ELR (cell line): ENCODE measurements at regions not wholly inside any gene's neighbourhood (a gene's known extent, or its start where the extent isn't known, plus 50 kb on each side); places are given as distances from the start of the nearest gene placed in this dataset.
"Not testable (repeated sequence)": the region's sequence is repeated elsewhere in the genome, so short reads cannot be mapped to it uniquely, and the experiment has no call there.

Experiments
- DNase-seq: peaks from one replicate; pipeline ENCODE4 v3.0.0-alpha.2; 2015; ENCODE audit warnings: low read depth

DNA sequence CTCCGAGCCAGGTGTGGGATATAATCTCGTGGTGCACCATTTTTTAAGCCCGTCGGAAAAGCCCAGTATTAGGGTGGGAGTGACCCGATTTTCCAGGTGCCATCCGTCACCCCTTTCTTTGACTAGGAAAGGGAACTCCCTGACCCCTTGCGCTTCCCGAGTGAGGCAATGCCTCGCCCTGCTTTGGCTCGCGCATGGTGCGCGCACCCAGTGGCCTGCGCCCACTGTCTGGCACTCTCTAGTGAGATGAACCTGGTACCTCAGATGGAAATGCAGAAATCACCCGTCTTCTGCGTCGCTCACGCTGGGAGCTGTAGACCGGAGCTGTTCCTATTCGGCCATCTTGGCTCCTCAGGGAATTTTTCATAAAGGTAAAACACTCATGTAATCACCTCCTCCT is 63.9 kb downstream of the RWDD3 start:
- DNase-seq, result not testable (repeated sequence)

DNA sequence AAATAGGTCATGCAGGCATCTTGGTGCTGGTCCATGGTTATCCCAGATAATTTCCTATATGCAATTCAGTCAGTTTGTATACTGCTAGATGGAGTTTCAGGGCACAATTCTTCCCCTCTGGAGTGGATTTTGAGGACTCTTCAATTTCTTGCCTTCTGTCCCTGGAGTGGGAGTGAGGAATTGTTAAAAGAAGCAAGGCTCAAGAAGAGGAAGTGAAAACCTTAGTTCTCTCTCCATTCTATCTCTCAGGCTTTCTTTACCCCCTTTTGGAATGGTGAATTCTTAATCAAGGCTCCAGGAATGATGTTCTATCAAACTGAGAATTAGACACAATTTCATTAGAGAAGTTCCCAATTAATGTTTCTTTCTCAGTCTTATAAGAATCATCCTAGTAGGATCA is 67.1 kb downstream of the RWDD3 start:
- DNase-seq, result no peak

DNA sequence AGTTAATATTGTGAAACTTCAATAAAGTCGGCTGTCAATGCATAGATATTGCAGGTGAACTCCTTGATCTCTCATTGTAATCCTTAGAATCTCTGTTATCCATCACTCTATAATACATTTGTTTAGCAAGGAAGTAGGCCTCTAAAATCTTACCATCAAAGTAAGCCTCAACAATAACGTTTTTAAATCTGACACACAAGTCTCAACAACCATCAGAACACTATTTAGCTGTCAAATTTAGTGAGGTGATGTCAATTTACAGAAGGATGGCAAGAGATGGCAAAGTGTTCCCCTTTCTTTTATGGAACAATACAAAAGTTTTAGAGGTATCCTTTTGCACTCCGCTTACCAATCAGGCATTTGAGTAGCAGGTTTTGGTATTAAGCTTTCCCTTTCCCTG is 67.6 kb downstream of the RWDD3 start:
- no peak for DNase-seq

DNA sequence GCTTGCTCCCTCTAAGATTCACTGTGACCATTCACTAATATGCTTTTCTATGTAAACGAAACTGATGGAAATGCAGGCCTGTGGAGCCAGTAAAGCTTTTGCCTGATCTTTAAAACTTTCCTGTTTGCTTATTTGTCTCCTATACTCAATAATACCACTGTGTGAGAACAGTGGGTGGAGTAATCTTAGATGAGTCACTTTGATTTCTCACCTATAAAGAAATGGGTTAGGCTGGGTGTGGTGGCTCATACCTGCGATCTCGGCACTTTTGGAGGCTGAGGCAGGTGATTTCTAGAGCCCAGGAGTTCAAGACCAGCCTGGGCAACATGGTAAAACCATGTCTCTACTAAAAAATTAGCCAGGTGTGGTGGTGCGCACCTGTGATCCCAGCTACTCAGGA is 70.8 kb downstream of the RWDD3 start:
- no peak for DNase-seq

DNA sequence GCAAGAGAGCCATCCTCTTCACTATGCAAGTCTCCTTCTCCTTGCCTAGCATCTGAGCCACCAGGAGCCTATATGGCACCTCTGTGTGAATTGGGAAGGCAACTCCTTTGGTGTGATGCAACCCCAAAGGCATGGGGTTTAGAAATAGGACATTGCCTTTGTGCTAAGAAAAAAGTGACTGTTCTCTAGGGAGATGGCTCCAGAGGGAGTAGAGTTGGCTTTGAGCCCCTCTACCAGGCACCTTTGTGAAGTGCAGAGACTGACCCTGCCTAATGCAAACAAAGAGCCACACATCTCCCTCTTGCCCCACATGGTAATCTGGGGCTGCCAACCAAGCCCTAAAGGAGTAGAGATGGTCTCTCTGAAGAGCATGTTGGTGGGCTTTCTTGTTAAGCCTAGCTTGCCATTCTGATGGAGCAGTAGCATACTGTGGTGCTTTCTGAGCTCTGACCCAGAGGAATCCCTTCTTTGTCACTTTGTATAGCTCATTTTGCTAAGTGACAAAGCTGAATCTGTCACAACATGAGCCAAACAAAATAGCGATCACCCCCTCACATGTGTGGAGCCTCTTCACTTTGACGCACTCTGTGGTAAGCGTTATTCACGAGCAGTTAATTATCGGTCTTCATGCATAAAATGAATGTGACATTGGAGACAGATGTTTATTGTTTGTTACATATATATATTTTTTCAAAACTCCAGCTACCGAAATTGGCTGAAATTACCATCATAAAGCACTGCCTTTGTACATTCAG is 74.4 kb downstream of the RWDD3 start:
- DNase-seq, result no peak

DNA sequence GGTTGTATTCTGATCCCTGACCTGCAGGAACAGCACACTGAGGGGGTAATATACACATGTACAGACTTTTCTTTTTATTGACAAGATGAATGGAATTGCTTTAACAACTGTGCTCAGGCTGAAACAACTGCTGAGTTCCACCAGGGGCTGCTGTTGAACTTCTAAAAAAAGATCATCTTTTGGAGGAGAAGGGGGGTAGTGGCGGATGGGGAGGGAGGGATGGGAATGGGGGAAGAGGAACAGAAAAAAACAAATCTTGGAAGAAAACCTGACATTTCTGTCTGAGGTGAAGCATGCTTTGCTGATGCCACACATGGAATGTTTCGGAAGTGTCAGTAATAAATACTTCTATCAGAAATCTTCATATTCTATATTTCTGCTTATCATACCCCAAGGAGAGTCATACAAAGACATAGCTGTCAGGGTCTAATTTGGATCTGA is 75.0 kb downstream of the RWDD3 start:
- peak; percentile 62 for DNase-seq

DNA sequence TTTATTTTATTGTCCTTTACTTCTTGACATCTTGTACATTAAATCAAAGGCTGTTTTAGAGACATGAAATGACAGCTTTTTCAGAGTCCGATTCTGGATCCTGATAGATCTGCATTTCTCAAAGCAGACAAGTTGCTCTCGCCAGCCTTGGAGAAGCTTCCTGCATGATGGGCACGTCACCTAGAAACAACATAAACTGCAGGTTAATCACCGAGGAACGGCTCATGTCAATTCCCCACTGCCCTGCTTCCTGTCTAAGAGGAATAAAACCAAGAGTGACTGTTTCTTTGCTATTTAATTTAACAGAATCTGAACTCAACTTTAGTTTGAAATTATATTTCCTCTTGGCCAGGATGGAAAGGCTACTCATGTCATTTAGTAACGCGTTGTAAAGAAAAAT is 77.0 kb downstream of the RWDD3 start:
- peak; percentile 9 for DNase-seq

DNA sequence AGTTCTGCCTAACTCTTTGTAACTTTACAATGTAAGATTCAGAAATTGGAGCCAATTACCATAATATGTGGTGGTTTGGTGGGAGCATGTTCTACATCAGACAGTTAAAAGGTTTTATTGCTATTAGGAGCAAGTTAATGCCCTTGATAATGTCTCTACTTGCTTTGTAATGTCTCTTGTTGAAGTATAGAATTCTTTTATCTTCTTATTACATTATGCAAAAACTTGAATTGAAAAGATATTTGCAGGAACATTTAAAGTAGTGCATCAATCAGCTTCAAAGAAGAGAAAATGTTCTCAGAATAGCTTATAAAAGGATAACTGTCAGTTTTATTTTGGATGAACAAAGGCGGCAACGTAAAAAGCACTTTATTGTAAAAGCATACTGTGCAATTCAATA is 77.8 kb downstream of the RWDD3 start:
- DNase-seq, result no peak

DNA sequence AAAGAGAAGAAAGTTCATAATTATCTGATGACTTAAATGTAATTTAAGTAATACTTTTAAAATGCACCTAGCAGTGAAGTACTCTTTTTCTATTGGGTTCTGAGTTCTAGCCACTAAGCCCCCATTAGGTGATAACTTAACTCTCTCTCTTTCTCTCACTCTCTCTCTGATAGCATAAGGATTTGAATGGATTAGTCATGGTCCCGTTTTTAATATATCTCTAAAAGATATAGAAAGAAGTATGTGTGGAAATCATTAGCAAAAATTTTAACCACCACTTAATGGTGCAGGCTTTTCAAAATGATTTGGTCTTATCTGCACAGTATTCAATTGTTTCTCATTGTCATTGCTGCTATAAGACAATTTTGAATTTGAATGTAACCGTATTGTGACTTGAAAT is 78.2 kb downstream of the RWDD3 start:
- no peak for DNase-seq

DNA sequence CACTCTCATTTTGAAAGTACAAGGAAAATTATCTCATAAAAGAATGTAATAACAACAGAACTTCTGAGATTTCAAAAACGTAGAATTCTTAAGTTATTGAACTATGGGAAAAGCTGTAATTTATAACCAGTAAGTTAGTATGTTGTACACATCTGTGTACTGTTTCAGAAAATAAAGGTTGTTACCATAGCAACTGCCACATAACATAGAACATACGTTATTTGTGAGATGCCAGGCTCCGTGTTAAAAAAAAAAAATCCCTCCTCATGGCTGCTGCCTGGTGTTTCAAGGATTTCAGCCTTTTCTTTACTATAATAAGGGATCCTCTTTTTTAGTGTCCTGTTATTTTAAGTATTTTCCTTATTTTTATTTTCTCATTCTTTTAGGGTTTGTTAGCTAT is 79.5 kb downstream of the RWDD3 start:
- DNase-seq, result no peak

DNA sequence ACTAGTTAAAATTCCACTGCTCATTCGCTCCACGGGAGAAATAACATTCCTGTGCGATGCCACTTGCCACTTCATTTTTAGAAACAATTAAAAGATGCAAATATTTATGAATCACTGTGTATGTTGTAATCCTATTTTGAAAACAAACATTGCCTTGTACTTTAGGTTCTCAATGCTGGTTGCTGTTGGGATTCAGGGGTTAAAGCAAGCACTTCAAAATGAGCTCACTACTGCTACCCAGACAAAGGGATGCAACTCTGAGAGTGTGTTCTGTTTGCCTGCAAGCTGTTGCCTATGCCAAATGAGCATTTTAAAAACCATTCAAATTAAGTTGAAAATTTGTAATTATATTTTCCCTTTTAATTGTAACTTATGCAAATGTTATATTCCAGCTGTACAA is 87.5 kb downstream of the RWDD3 start:
- no peak for DNase-seq

DNA sequence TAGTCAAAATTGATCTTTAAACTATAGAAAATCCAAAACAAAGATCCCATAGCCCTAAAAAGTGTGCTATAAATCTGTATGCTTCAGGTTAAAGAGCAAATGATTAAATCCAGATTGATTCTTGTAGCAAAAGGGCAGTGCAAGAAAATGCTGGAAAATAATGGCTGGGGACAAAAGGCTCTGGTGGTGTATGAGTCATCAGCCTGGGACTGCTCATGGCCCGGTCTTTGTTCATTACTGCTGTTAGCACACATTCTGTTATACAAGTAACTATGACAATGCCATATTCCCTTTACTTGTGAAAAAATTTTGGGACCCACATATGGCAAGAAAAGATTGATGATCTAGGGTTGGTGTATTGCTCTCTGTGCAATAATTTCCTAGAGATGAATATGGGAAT is 89.1 kb downstream of the RWDD3 start:
- peak; percentile 34 for DNase-seq

DNA sequence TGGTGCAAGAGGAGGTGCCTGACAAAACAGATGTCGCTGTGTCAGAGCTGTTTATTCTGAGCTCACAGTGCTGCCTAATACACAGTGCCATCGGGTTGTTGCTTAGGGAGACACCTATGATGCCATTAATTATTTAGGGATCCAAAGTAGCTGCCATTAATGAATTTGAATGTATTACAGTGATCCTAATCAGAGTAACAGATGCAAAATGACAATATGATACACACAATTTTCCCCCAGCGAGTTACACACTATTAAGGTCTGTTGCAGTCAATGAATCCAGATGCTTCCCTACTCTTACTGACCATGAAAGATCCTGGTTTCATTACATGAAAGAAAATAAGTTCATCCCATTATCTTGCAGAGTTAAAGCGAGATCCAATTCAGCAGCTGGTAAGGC is 91.3 kb downstream of the RWDD3 start:
- DNase-seq, result no peak

DNA sequence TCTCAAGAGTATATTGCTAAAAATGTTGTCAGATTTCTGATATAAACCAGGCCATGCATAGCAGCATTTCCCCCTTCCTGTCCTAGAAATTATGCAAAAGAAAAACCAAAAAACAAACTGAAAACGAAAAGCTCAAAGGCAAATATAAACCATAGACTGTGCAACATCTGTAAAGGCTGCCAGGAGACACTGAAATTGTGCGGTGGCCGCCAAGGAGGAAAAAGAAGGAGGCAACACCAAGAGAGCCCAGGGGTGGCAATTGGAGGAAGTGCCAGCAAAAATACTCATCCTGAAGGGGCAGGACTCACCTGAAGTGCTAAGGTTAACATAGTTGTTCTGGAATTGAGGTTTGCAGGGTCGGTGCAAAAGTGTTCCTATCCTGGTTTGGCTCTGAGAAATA is 92.0 kb downstream of the RWDD3 start:
- DNase-seq, result no peak

DNA sequence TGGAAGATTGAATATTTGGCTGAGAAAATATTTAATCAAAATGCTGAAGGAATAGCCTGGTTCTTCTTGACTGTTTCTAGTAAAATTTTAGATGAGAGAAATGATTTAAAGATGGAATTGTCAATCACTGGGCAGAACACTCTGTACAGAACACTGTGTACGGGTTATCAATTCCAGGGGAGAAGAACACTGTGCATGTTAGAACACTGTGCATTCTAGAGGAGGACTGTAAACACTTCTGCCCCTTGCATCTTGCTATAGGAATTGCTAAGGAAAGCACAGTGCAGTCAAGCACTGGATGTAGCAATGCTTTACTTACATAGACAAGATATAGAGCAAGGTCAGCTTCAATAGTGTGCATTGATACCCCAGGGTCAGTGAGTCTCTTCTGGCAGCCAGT is 98.7 kb downstream of the RWDD3 start:
- DNase-seq, result no peak

DNA sequence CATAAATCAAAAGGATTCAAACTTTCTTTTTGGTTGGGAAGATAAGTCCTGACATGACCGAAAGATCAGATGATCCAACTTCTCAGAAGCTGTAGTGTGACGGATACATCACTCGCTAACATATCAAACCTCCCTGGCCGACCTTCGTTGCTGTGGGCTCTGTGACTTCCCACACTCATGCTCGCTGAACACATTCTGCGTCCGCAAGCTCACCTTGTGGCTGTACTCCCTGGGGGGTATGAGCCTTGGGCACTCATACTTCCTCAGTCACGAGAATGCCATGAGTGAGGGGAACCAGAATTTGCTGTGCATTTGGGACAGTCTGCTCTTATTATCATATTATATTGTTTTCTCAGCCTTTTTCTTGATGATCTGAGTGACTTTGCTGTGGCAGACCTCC is 105.4 kb downstream of the RWDD3 start:
- DNase-seq, result no peak

DNA sequence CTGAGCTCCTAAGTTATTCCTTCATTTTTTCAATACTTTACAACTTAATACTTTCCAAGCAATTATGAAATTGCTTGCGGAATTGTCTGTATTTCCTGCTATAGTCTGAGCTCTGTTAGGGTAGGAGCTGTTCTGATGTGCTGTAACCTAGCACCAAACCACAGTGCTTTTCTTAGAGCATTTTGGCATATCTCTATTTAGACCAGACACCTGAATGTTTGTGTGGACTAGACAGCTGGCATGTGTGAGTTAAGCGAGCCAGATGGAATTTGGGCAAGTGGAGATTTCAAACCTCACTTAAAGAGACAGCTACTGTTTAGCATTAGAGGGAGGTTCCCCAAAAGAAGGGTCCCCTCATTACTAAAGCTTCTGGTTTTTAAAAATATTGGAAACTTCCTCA is 106.1 kb downstream of the RWDD3 start:
- no peak for DNase-seq

DNA sequence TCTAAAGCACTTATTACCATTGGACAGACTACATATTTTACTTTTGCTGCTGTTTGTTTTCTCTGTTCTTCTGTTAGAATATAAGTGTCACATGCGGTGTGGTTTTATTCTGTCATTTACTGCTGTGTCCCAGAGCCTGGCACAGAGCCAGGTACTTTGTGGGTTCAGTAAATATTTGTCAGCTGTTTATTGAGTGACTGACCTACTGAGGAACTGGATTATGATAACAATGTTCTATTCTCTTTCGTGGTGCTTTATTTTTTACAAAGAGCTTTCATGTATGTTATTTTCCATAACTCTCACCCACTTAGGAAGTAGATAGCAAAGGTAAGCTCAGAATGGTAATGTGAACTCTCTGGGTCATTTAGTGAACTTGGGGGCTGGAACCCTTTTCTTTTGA is 118.8 kb downstream of the RWDD3 start:
- DNase-seq, result no peak

DNA sequence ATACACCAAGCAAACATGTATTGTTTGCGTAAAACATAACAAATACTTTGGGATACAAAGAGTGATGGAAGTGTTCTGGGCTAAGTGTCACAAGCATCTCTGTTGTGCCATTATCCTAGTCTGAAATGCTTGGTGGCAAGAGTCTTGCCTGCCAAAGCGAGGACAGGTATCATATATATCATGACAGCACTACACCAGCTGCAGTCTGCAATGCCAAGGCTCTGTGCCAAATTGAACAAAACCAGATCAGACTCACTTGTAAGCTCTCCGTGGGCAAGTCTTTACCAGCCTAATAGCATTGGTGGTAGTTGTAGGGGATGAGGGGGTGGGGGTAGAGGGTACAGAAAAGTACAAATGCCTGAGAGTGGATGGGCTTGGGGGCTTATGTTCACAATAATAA is 119.2 kb downstream of the RWDD3 start:
- DNase-seq, result no peak

DNA sequence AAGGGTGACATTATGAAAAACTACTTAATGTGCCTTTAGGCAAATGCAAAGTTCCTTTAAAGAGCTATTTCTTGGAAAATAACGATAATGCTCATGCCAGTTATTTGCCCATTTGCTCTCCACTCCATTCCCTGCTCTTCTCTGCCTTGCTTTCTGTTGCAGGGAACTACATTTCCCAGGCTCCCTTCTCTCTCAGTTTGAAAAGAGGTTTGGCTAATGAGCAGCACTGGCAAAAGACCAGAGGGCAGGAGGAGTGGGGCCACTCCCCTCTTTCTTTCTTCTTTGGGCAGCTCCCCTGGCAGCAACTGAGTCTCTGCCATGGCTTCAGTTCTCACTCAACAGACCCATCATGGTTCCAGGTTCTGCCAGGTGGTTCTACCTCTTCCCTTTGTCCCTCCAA is 130.5 kb downstream of the RWDD3 start:
- DNase-seq, result no peak

DNA sequence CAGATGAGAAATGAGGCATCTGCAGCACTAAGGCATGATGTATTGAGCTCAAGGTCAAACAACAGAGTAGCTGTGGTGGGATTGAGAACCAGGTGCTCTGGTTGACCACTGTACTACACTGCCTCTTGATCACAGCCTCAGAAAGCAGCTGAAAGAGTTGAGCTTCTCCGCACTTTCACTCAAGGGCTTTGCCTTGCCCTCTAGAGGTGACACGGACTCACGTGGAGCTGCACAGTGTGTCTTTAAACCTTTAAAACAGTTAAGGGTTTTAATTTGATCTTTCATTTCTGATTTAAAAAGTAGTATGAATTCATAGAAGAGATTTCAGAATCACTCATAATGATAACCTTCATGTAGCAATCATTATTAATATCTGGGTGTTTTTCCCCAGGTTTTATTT is 132.5 kb downstream of the RWDD3 start:
- no peak for DNase-seq

DNA sequence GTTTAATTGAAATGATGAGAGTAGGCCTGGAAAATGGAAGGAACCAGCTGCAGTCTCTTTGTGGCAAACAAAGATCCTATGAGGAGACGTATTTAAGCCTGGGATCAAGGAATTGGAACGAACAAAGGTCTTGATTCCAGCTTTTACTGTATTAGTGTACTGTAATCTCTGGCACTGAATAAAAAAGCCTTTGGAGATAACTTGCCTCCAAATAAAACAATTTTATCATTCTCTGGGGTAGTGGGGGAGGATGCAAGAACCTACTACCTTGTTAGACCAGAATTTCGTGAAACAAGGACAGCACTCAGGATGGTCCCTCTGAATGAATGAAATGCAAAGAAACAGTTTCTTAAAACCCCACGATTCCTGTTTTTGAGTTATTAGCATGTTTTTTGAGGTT is 134.2 kb downstream of the RWDD3 start:
- DNase-seq, result no peak

DNA sequence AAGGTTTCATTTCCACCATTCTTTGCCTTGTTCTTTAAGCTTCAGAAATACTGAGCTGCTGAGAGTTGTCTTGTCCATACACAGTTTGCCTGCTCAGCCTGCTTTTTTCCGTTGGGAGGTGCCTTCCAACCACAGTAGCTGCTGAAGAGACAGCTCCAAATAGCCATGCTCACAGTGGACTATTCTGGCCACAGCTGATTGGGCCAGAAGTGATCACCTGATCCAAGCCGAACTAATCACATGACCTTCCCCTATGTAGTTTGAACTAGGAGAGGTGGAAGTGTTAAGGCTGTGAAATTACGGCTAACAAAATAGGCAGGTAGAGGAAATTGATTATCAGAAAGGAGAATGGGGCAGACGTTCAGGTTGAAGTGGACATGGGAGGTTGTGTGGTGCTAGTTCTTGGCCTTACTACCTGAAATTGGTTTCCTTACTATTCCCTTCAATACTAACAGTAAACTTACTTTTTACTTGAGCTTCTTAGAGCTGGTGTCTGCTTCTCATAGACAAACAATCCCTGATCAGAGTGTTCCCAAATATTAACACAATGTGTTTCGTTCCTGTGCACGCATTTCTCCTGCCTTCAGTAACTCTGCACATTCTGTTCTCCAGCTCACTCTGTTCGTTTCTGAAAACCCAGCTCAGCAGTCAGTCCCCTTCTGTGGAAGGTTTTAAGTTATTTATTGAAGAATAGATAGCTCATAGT is 136.1 kb downstream of the RWDD3 start:
- DNase-seq, result peak; percentile 5
